ENCODE measurements at regions not wholly inside any gene's neighbourhood (a gene's known extent, or its start where the extent isn't known, plus 50 kb on each side); places are given as distances from the start of the nearest gene placed in this dataset.
"Not testable (repeated sequence)": the region's sequence is repeated elsewhere in the genome, so short reads cannot be mapped to it uniquely, and the experiment has no call there.

DNA sequence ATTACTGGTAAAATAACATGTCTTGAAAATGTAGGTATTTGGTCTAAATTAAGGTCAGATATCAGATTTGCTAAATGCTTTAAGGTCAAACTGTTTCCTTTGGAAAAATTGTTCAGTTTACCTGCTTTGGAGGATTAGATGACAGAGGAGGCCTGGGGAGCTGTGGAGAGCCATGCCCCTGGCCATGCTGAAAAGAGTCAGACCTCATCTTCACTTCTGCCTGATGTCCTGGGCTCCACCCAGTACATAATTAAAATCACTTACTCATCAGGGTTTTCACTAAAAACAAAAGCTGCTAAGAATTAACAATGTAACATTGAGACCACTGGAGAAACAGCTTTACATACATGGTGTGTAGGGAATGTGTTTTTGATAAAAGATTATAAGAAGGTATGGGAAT lies 60.8 kb upstream of the UNC93A start:
- no peak for DNase-seq

DNA sequence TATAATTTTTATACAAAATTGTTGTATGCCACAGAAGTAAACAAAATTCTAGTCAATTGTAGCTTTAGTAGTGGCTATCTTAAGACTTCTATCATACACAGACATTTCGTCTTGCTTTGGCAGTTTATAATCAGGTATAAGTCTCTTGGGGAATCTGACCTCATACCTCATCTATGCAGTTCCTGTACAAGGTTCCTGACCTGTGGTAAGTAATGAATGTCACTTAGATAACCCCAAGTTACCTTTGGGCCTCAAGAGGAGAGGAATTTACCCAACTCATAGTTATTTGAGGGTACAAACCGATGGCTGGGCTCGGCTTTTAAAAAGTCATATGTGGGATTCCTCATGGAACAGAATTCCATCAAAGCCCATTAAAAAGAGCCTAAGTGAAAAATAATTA lies 58.8 kb upstream of the UNC93A start:
- DNase-seq: no peak

DNA sequence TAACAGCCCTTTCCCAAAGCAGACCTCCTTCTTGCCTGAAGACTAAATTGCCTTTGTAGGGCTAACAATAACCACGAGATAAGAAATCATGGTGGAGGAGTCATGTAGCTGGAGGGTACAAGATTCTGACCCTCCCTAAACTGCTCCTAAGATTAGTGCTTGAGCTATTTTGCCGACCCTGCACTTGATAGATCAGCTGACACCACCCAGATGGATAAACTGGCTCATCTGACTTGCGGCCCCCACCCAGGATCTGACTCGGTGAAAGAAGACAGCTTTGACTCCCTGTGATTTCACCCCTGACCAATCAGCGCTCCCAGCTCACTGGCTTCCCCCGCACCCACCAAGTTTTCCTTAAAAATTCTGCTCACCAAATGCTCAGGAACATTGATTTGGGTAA lies 57.6 kb upstream of the UNC93A start:
- DNase-seq: no peak

DNA sequence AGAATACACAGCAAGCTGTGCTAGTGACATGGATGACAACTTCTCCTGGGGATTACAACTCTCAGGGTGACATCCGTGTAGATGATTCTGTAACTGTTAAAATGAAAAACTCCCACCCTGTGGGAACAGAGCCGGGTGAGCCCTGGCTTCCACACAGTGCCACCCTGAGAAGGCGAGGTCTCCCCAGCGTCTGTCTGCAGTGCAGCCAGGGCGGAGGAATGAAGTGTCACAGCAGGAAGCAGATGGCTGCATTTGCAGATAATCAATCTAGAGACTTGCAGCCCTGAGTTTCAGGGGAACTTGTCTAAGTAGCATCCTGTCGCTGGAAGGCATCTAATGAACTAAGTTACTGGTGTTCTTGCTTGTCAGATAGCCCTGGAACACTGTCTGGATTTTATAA lies 56.5 kb upstream of the UNC93A start:
- not testable (repeated sequence) for DNase-seq

DNA sequence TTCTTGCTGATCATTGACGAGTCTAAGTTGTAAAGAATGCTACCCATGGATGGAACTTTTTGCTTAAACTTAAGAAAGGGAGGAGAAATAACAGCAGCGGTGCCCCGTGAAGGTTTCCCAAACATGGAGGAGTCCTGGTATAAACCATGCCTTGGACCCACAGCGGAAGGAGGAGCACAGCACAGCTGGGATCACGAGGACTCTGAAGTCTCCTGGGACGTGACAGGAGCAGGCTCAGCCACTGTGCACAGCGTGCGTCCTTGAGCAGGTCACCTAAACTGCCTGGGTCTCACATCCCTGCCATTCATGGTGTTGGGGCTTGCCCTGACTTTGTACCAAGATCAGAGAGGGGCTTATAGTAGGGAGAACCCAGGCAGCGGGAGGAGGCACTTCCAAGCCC lies 56.1 kb upstream of the UNC93A start:
- DNase-seq: no peak

DNA sequence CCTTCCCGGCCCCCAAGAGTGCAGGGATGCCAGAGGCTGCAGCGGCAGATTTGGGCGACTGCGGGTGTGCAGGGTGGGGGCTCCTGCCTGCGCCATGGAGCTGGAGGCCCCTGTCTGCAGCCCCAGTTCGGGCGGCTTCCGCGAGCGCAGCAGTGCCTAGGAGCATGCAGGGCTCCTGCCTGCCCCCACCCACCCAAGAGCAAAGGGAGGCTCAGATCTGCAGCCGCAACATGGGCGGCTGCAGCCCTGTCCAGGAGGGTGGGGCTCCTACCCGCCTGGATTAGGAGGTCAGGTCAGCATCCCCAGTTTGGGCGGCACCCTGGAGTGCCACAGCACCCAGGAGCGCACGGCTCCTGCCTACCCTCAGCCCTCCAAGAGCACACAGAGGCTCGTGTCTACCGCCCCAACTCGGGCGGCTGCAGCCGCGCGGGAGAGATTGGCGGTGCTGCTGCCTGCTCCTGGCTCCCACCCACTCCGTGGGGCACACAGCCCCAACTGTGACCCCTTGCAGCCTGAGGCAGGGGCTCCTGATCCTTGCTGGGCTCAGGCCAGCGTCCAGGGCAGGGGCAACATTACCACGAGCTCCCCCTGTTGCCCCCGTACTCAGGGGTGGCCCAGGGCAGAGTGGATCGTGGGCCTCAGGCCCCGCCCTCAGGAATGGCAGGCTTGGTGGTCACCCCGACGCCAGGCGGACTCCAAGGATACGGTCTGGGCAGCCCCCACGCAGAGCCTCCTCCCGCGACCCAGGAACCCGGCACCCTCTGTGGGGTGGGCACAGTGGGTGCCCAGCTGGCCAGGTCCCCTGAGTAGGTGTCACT lies 55.5 kb upstream of the UNC93A start:
- DNase-seq: no peak

DNA sequence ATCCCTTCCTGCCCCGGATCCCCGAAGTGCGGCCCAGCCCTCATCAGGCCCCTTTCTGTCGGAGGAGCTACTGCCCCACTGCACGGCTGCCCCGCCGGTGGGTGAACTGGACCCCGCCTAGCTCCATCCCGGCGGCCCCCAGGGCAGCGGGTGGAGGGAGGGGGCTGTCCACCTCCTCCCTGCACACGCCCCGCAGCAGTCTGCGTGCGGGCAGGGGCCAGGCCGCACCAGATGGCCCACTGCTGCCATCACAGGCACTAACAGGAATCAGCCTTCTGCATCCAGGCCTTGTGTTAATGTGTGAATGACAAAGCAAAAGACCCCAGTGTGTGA lies 54.9 kb upstream of the UNC93A start:
- DNase-seq: no peak

DNA sequence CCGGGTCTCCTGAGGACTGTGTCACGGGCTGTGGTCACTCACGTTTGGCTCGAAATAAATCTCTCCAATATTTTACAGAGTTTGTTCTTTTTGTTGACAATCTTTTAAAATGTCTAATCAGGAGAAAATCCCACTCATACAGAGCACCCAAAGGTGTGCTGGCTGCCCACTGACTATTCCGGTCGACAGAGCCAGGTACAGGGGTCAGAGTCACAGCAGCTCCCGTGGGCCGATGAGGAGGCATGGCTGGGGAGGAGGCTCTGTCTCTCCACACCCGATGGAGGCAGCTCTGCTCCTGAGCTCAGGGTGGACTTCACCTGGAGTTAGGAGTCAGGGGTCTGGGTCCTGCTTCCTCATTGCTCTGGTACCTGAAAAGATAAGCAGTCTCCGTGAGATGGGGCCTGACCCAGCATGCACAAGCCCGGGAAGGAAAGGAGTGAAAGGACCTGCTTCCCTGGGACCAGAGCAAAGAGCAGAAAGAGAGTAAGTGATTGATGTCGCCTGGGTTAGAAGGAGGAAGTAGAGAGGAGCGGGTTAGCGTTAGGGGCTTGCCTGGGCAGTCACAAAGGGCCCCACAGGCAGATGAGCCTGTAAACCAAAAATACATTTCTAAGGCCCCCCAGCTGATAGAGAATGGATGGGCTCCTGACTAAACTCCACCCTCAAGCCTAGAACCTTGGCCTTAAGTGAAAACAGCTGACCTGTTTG lies 53.5 kb upstream of the UNC93A start:
- no peak for DNase-seq

DNA sequence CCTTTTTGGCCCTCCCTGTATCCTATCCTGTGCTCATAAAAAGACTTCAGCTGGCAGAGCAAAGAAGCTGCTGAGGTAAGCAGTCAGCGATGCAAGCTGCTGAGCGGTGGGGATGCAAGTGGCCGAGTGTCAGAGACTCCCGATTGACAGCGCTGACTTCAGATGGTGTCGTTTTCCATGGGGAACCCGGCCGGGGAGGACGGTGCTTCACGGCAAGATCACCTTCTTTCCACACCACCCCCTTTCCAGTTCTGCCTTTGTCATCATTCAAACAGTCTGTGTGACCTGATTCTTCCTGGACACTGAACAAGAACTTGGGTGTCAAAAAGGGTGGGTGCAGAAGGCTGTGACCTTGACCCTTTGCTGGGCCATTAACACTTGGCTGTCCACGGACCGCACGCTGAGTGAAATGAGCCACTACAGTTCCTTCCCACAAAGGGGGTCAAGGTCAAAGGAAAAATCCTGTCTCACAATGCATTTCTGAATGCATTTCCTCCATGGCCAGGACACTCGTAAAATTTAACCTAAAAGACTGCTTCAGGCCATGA lies 52.9 kb upstream of the UNC93A start:
- DNase-seq: no peak

DNA sequence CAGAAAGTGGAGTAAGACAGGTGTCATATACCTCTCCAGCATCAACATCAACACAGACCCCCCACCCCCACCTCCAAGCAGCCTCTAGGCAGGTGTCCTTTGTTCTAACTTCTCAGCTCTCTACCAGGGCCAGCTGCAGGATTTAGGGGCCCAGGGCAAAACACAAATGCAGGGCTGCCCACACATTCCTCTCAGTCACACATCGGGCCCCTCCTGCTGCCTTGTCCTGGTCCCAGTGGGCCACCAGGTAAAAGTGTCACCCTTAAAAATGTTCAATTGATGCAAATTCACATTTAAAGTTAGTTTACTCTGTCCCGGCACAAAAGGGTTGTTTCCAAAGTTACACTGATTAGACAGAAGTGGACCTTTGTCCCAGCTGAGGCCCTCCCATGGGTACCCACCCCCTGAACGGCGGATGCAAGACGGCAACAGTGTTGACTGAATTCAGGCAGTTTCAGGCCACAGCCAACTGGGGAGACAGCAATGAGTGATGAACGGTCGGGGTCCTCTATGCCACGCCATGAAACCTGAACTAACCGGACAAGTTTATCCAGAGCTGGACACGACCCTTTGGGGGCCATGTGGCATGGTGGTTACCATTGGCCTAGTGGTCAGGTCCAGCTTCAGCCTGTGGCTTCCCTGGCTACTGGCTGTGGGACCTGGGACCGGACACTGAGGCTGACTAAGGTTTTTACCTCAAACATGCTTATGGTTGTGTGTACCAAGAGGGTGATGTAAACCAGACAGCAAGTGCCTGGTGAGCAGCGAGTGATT lies 52.2 kb upstream of the UNC93A start:
- no peak for DNase-seq

DNA sequence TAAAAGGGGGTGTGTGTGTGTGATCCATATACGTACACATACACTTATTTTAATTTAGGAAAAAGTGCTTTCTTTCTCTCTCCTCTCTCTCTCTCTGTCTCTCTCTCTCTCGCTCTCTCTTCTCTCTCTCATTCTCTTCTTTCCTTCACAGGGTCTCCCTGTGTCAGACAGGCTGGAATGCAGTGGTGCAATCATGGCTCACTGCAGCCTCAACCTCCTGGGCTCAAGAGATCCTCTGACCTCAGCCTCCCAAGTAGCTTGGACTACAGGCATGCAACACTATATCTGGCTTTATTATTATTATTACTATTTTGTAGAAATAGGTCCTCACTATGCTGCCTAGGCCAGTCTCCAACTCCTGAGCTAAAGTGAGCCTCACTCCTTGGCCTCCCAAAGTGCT lies 51.6 kb upstream of the UNC93A start:
- not testable (repeated sequence) for DNase-seq

DNA sequence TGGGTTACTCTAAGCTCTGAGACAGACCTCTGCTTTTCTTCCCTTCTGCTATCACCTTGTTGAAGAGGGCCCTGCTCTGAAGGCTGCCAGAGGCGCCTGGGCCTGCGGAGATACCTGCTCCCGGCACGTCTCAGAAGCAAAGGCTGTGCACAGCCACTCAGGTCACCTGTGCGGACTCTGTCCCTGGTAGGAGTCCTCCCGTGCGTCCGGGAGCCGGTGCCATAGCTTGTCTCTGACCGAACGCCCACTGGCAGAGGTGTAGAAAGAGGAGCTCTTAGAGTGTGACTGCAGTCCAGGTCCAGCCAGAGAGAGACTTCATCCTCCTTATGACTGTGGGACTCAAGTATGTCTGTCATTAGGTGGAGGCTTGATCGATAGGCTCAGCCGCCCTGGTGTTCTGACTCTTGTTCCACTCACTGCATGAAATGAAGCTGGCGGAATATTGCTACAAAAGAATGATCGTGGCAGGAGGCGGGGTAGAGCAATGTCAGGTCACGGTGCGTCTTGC lies 51.0 kb upstream of the UNC93A start:
- DNase-seq: no peak

Measured in stimulated activated CD4-positive, alpha-beta T cell treated with anti-CD3 and anti-CD28 coated beads, Interleukin-4, amount 100 ng/mL, for 24 hours (primary cell).